Neural cell (in vitro differentiated cells): ENCODE measurements at regions not wholly inside any gene's neighbourhood (a gene's known extent, or its start where the extent isn't known, plus 50 kb on each side); places are given as distances from the start of the nearest gene placed in this dataset.

ENCODE experiments used
- H2AFZ ChIP-seq: fragments of 200-600, 300-800 bp; sonication (generic), shearing (Covaris generic); 2 replicates; pipeline ENCODE4 v1.6.0; 2014; ENCODE audit warnings: low read depth, mild to moderate bottlenecking, antibody characterized with exemption, low read length, moderate library complexity
- H3F3A ChIP-seq: fragments of 200-600 bp; shearing (Covaris generic); 2 replicates; pipeline ENCODE4 v1.6.1; 2016; ENCODE audit warnings: mild to moderate bottlenecking, moderate library complexity, mixed read lengths, antibody characterized with exemption, low read length; ENCODE audit not compliant: insufficient read depth, poor library complexity, severe bottlenecking
- H3K27ac ChIP-seq: fragments of 200-600, 300-800 bp; sonication (generic), shearing (Covaris generic); 2 replicates; pipeline ENCODE4 v1.5.1; 2014; ENCODE audit warnings: mild to moderate bottlenecking, low read length, moderate library complexity
- H3K27me3 ChIP-seq: fragments of 300-800, 200-600 bp; sonication (generic), shearing (Covaris generic); 2 replicates; pipeline ENCODE4 v1.6.0; 2014; ENCODE audit warnings: mild to moderate bottlenecking, low read depth, low read length, moderate library complexity; ENCODE audit not compliant: insufficient read depth
- H3K36me3 ChIP-seq: fragments of 300-800, 200-600 bp; sonication (generic), shearing (Covaris generic); 2 replicates; pipeline ENCODE4 v1.5.1; 2014; ENCODE audit warnings: mild to moderate bottlenecking, antibody characterized with exemption, low read length, moderate library complexity; ENCODE audit not compliant: insufficient read depth
- H3K4me2 ChIP-seq: fragments of 300-800, 200-600 bp; sonication (generic), shearing (Covaris generic); 2 replicates; pipeline ENCODE4 v1.6.0; 2014; ENCODE audit warnings: mild to moderate bottlenecking, low read length
- H3K4me3 ChIP-seq: fragments of 300-800, 200-600 bp; sonication (generic), shearing (Covaris generic); 2 replicates; pipeline ENCODE4 v1.5.1; 2014; ENCODE audit warnings: mild to moderate bottlenecking, low read length, moderate library complexity
- H3K79me2 ChIP-seq: fragments of 200-600 bp; shearing (Covaris generic); replicated peaks from 2 replicates; pipeline ENCODE4 v1.6.0; 2014; ENCODE audit warnings: mild to moderate bottlenecking, low read length, moderate library complexity; ENCODE audit not compliant: insufficient read depth
- H3K9ac ChIP-seq: fragments of 300-800, 200-600 bp; sonication (generic), shearing (Covaris generic); 2 replicates; pipeline ENCODE4 v1.6.1; 2016; ENCODE audit warnings: mild to moderate bottlenecking, low read length, mixed read lengths
- H3K9me2 ChIP-seq: fragments of 200-600 bp; shearing (Covaris generic); 2 replicates; pipeline ENCODE4 v1.6.1; 2016; ENCODE audit warnings: mild to moderate bottlenecking, low read length, mixed read lengths; ENCODE audit not compliant: insufficient read depth
- H3K9me3 ChIP-seq: fragments of 200-600, 300-800 bp; sonication (generic), shearing (Covaris generic); 2 replicates; pipeline ENCODE4 v1.6.1; 2016; ENCODE audit warnings: mild to moderate bottlenecking, mixed run types, low read length, moderate library complexity, mixed read lengths
- H4K20me1 ChIP-seq: fragments of 200-600 bp; shearing (Covaris generic); 2 replicates; pipeline ENCODE4 v1.6.1; 2016; ENCODE audit warnings: mild to moderate bottlenecking, mixed run types; ENCODE audit not compliant: insufficient read depth
- EP300 ChIP-seq: fragments of 450-650 bp; conservative IDR thresholded peaks from 2 replicates; pipeline ENCODE4 v1.6.1; 2014; ENCODE audit warnings: antibody characterized with exemption, mild to moderate bottlenecking, moderate library complexity; ENCODE audit not compliant: poor library complexity, severe bottlenecking
- EZH2 ChIP-seq: fragments of 200-600, 300-800 bp; shearing (Covaris generic), sonication (generic); IDR thresholded peaks from 2 replicates; pipeline ENCODE4 v1.6.1; 2014; ENCODE audit warnings: antibody characterized with exemption, low read length, borderline replicate concordance, mild to moderate bottlenecking; ENCODE audit not compliant: insufficient read depth, poor library complexity, severe bottlenecking
- MXI1 ChIP-seq: fragments of 450-650 bp; conservative IDR thresholded peaks from 2 replicates; pipeline ENCODE4 v1.6.1; 2014; ENCODE audit warnings: antibody characterized with exemption, mild to moderate bottlenecking; ENCODE audit not compliant: poor library complexity, severe bottlenecking
- POLR2AphosphoS5 ChIP-seq: IDR thresholded peaks from 2 replicates; pipeline ENCODE4 v1.6.1; 2012
- RAD21 ChIP-seq: fragments of 450-650 bp; conservative IDR thresholded peaks from 2 replicates; pipeline ENCODE4 v1.6.1; 2014; ENCODE audit warnings: antibody characterized with exemption, mild to moderate bottlenecking, moderate library complexity
- REST ChIP-seq: IDR thresholded peaks from 2 replicates; pipeline ENCODE4 v1.6.1; 2012; ENCODE audit warnings: borderline replicate concordance
- SMC3 ChIP-seq: fragments of 450-650 bp; conservative IDR thresholded peaks from 2 replicates; pipeline ENCODE4 v1.6.1; 2014; ENCODE audit warnings: antibody characterized with exemption, mild to moderate bottlenecking, moderate library complexity; ENCODE audit not compliant: poor library complexity
- TAF1 ChIP-seq: IDR thresholded peaks from 2 replicates; pipeline ENCODE4 v1.6.1; 2012; ENCODE audit warnings: low read depth
- TF ChIP-seq, protein P1 (sequence below): fragments of 450-650 bp; IDR thresholded peaks from 2 replicates; pipeline ENCODE4 v1.5.1; 2014; ENCODE audit warnings: antibody characterized with exemption, mild to moderate bottlenecking, moderate library complexity; ENCODE audit not compliant: poor library complexity, severe bottlenecking

DNA sequence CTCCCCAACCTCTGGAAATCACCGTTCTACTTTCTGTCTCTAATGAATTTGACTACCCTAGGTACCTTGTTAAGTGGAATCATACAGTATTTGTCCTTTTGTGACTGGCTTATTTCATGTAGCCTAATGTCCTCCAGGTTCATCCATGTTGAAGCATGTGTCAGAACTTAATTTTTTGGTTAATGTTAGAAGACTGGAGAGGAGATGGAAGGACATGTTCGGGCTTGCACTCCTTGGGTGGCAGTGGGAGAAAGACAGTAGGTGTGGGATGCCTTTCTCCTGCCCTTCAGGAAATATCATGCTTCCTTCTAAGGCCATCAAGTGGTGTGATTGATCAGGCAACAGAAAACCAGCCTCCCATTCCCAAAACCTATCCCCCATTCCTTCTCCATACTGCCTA, 61.1 kb upstream of the RNF144B start:
- Histone ChIP-seq H3K4me2 (no peak overlapping the region), H3K9me3 (no peaks in the 10 kb centered on the region), H3K27me3 (no peaks in the 10 kb centered on the region), H3K36me3 (no peaks in the 10 kb centered on the region), H3K9ac (no peak overlapping the region), H4K20me1 (no peaks in the 10 kb centered on the region), H3K27ac (no peak overlapping the region), H3K9me2 (no peaks in the 10 kb centered on the region), H3K79me2 (no peaks in the 10 kb centered on the region), H3F3A (no peaks in the 10 kb centered on the region), H3K4me3 (no peak overlapping the region), H2AFZ (no peak overlapping the region)
- no peak for TF ChIP-seq RAD21
- TF ChIP-seq REST = no peak
- no peak for TF ChIP-seq POLR2AphosphoS5
- TF ChIP-seq, protein P1, sequence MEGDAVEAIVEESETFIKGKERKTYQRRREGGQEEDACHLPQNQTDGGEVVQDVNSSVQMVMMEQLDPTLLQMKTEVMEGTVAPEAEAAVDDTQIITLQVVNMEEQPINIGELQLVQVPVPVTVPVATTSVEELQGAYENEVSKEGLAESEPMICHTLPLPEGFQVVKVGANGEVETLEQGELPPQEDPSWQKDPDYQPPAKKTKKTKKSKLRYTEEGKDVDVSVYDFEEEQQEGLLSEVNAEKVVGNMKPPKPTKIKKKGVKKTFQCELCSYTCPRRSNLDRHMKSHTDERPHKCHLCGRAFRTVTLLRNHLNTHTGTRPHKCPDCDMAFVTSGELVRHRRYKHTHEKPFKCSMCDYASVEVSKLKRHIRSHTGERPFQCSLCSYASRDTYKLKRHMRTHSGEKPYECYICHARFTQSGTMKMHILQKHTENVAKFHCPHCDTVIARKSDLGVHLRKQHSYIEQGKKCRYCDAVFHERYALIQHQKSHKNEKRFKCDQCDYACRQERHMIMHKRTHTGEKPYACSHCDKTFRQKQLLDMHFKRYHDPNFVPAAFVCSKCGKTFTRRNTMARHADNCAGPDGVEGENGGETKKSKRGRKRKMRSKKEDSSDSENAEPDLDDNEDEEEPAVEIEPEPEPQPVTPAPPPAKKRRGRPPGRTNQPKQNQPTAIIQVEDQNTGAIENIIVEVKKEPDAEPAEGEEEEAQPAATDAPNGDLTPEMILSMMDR = no peak
- no peak for TF ChIP-seq EZH2
- TF ChIP-seq TAF1 = no peak
- TF ChIP-seq SMC3 = no peak
- no peak for TF ChIP-seq MXI1
- no peak for TF ChIP-seq EP300

DNA sequence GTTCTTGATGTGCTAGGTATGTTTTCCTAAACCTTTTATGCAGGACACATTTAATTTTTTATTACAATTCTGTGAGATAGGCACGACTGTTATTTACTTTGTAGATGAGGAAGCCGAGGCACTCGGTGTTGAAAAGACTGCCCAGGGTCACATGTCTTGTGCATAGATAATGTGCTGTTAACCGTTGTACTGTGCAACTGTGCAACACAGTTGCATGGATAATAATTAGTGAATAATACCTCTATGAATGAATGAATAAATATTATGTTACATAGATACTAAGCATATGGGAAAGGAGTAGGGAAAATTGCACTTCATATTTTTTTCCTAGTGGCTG, 60.3 kb upstream of the DEK start:
- Histone ChIP-seq H3K4me3 (no peak overlapping the region), H4K20me1 (no peaks in the 10 kb centered on the region), H3K36me3 (no peaks in the 10 kb centered on the region), H3K9me3 (no peaks in the 10 kb centered on the region), H3K79me2 (no peaks in the 10 kb centered on the region), H2AFZ (no peak overlapping the region), H3K27me3 (no peaks in the 10 kb centered on the region), H3K9ac (no peak overlapping the region), H3F3A (no peaks in the 10 kb centered on the region), H3K9me2 (no peaks in the 10 kb centered on the region), H3K27ac (no peak overlapping the region), H3K4me2 (no peak overlapping the region)
- TF ChIP-seq EZH2 (no peak), POLR2AphosphoS5 (no peak), MXI1 (no peak), SMC3 (no peak), EP300 (no peak), TAF1 (no peak), RAD21 (no peak), REST (no peak)
- TF ChIP-seq, protein P1 = no peak
